ENCODE measurements at regions not wholly inside any gene's neighbourhood (a gene's known extent, or its start where the extent isn't known, plus 50 kb on each side); places are given as distances from the start of the nearest gene placed in this dataset.

DNA sequence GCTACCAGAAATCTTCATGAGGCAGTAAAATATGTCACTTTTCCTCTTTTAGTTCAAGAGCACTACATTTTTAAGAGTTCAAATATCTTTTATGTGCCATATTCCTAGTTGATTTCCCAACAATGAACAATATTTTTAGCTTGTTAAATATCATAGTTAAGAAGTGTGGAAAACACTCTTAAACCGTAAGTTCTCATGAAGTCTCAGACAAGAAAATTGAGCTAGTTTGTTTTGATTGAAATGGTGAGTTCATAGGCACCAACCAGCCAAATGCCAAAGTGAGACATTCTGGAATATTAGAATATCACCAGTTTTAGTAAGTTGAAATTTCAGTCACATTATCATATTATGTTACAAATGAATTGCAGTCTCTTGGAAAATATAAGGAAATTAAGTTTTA, 277.2 kb upstream of the HSF2 start:
- TF ChIP-seq, protein P1, sequence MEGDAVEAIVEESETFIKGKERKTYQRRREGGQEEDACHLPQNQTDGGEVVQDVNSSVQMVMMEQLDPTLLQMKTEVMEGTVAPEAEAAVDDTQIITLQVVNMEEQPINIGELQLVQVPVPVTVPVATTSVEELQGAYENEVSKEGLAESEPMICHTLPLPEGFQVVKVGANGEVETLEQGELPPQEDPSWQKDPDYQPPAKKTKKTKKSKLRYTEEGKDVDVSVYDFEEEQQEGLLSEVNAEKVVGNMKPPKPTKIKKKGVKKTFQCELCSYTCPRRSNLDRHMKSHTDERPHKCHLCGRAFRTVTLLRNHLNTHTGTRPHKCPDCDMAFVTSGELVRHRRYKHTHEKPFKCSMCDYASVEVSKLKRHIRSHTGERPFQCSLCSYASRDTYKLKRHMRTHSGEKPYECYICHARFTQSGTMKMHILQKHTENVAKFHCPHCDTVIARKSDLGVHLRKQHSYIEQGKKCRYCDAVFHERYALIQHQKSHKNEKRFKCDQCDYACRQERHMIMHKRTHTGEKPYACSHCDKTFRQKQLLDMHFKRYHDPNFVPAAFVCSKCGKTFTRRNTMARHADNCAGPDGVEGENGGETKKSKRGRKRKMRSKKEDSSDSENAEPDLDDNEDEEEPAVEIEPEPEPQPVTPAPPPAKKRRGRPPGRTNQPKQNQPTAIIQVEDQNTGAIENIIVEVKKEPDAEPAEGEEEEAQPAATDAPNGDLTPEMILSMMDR (IDR thresholded peaks at IDR 0.05) = no peak
- TF ChIP-seq POLR2A (IDR thresholded peaks at IDR 0.05) (no peak), POLR2AphosphoS5 (IDR thresholded peaks at IDR 0.05; ENCODE audit: insufficient read depth in 1 of 2, low read depth in 1 of 2) (no peak)

Measured in vagina (tissue), 2 donors.